PC-3 (cell line): ENCODE measurements at regions not wholly inside any gene's neighbourhood (a gene's known extent, or its start where the extent isn't known, plus 50 kb on each side); places are given as distances from the start of the nearest gene placed in this dataset.

Experiments used
- EZH2 ChIP-seq: fragments of 300-600 bp; sonication (generic); IDR thresholded peaks from one replicate; pipeline ENCODE4 v1.6.1; 2017; ENCODE audit warnings: antibody characterized with exemption, mild to moderate bottlenecking, low read length; ENCODE audit not compliant: unreplicated experiment
- EZH2phosphoT487 ChIP-seq: fragments of 300-600 bp; sonication (generic); IDR thresholded peaks from 2 replicates; pipeline ENCODE4 v1.6.1; 2018; ENCODE audit warnings: mild to moderate bottlenecking, antibody characterized with exemption, low read length, borderline replicate concordance
- TF ChIP-seq, protein P1 (sequence below): fragments of 300-600 bp; sonication (generic); conservative IDR thresholded peaks from 2 replicates; pipeline ENCODE4 v1.5.1; 2017; ENCODE audit warnings: antibody characterized with exemption, low read depth, mild to moderate bottlenecking, low read length

DNA sequence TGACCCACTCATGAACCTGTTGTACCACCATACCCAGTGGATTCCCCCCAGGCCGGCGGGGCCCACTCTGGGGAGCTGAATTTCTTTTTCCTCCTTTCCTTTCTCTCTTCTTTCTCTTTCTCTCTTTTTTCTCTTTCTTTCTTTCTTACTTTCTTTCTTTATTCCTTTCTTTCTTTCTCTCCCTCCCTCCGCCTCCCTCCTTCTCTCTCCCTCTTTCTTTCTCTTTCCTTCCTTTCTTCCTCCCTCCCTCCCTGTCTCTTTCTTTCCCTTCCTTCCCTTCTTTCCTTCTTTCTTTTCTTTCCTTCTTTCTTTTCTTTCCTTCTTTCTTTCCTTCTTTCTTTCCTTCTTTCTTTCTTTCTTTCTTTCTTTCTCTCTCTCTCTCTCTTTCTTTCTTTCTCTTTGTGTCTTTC, 327.7 kb downstream of the ZNF536 start:
- TF ChIP-seq EZH2 (no peak), EZH2phosphoT487 (no peak)
- TF ChIP-seq, protein P1, sequence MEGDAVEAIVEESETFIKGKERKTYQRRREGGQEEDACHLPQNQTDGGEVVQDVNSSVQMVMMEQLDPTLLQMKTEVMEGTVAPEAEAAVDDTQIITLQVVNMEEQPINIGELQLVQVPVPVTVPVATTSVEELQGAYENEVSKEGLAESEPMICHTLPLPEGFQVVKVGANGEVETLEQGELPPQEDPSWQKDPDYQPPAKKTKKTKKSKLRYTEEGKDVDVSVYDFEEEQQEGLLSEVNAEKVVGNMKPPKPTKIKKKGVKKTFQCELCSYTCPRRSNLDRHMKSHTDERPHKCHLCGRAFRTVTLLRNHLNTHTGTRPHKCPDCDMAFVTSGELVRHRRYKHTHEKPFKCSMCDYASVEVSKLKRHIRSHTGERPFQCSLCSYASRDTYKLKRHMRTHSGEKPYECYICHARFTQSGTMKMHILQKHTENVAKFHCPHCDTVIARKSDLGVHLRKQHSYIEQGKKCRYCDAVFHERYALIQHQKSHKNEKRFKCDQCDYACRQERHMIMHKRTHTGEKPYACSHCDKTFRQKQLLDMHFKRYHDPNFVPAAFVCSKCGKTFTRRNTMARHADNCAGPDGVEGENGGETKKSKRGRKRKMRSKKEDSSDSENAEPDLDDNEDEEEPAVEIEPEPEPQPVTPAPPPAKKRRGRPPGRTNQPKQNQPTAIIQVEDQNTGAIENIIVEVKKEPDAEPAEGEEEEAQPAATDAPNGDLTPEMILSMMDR: no peak
